Gastrocnemius medialis (tissue), 4 donors: ENCODE measurements at regions not wholly inside any gene's neighbourhood (a gene's known extent, or its start where the extent isn't known, plus 50 kb on each side); places are given as distances from the start of the nearest gene placed in this dataset.

Source experiments
- POLR2A ChIP-seq, 2 donors: fragments of 450-650 bp; IDR thresholded peaks; one replicate each; pipeline ENCODE4 v1.6.1; 2017; ENCODE audit warnings: antibody characterized with exemption in 2 of 2, mild to moderate bottlenecking in 2 of 2, moderate library complexity in 2 of 2
- TF ChIP-seq, protein P1 (sequence below), 5 experiments: fragments of 450-650 bp in 3 of 5; fragments of 200-600 bp in 2 of 5; sonication (generic) in 2 of 5; IDR thresholded peaks in 4 of 5; conservative IDR thresholded peaks in 1 of 5; 1 replicate in 4 of 5; 2 replicates in 1 of 5; pipeline ENCODE4 v1.5.1; 2016 to 2019; ENCODE audit warnings: antibody characterized with exemption in 5 of 5, mild to moderate bottlenecking in 3 of 5, moderate library complexity in 3 of 5

GRCh38 chr14:86662334-86662733, 1132.4 kb downstream of the FLRT2 start:
- TF ChIP-seq, protein P1, sequence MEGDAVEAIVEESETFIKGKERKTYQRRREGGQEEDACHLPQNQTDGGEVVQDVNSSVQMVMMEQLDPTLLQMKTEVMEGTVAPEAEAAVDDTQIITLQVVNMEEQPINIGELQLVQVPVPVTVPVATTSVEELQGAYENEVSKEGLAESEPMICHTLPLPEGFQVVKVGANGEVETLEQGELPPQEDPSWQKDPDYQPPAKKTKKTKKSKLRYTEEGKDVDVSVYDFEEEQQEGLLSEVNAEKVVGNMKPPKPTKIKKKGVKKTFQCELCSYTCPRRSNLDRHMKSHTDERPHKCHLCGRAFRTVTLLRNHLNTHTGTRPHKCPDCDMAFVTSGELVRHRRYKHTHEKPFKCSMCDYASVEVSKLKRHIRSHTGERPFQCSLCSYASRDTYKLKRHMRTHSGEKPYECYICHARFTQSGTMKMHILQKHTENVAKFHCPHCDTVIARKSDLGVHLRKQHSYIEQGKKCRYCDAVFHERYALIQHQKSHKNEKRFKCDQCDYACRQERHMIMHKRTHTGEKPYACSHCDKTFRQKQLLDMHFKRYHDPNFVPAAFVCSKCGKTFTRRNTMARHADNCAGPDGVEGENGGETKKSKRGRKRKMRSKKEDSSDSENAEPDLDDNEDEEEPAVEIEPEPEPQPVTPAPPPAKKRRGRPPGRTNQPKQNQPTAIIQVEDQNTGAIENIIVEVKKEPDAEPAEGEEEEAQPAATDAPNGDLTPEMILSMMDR (IDR thresholded peaks at IDR 0.05 in 4 of 5, conservative IDR thresholded peaks at IDR 0.05 in 1 of 5), result no peak
- no peak for TF ChIP-seq POLR2A (IDR thresholded peaks at IDR 0.05)
